ENCODE measurements at regions not wholly inside any gene's neighbourhood (a gene's known extent, or its start where the extent isn't known, plus 50 kb on each side); places are given as distances from the start of the nearest gene placed in this dataset.
"Not testable (repeated sequence)": the region's sequence is repeated elsewhere in the genome, so short reads cannot be mapped to it uniquely, and the experiment has no call there.

GRCh38 chr1:166616206-166616605, 223.1 kb upstream of the POGK start:
- DNase-seq (ENCODE audit: low spot score) = no peak

- DNase-seq (ENCODE audit: low spot score) = no peak
These were observed 212.6 kb upstream of the POGK start for GRCh38 chr1:166626711-166627110.

GRCh38 chr1:166627558-166627957, 211.7 kb upstream of the POGK start:
- DNase-seq (ENCODE audit: low spot score) = no peak

- no peak for DNase-seq (ENCODE audit: low spot score)
These were observed 211.0 kb upstream of the POGK start for GRCh38 chr1:166628259-166628658.

DNA sequence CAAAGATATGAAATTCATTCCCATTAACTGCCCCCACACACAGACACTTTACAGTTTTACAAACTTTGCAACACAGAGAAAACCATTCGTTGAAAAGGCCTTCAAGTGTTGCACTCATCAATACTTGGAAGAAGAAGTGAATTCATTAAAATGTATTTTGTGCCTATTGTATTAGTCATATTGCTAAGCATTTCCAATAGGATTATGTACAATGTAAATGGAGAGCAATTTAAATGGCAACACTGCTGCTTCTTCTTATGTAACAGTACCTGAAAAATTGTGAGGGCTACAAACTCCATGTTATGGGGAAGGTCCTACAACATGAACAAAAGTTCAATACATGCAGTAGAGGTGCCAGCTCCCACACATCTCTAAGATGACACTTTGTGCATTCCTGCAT, 209.3 kb upstream of the POGK start:
- DNase-seq (ENCODE audit: low spot score) = no peak

DNA sequence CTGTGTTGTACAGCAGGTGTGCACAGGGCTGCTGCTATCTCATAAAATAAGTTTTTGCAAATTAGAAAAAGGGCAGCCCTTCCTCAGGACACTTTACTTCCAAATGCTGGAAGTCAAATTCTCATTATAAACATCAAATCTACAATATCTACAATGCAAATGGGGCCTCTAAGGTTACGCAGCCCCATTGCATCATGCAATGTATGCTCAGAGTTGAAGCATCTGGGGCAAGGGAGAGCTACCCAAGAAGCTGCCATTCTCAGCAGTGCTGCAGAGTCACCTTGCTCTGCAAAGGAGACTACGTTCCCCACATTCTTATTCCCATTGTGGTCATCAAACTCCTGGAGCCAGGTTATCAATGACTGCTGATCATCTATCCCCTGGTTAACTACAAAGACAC, 208.9 kb upstream of the POGK start:
- no peak for DNase-seq (ENCODE audit: low spot score)

DNA sequence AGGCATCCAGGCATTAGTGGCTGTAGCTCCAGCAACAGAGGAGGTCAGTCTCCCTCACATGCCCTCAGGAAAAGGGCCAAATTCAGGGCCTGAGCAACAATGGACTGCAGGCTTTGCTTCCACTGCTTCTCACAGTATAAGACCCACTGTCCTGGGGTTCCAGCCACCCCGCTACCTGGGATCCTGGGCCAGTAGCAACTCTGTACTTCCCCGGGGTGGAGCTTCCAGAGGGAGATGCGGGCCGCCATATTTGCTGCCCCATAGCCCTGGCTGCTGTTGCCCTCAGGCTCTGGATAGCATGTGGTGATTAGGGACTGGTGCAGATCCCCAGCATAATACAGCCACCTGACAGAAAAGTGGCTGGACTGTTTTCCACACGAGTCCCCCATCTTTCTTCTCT, 201.1 kb upstream of the POGK start:
- DNase-seq (ENCODE audit: low spot score) = no peak

GRCh38 chr1:166657228-166657627, 182.0 kb upstream of the POGK start:
- DNase-seq (ENCODE audit: low spot score) = not testable (repeated sequence)

GRCh38 chr1:166666790-166667189, 172.5 kb upstream of the POGK start:
- not testable (repeated sequence) for DNase-seq (ENCODE audit: low spot score)

- not testable (repeated sequence) for DNase-seq (ENCODE audit: low spot score)
These were observed 171.7 kb upstream of the POGK start for GRCh38 chr1:166667600-166667999.

- no peak for DNase-seq (ENCODE audit: low spot score)
These were observed 167.6 kb upstream of the POGK start for GRCh38 chr1:166671627-166672026.

DNA sequence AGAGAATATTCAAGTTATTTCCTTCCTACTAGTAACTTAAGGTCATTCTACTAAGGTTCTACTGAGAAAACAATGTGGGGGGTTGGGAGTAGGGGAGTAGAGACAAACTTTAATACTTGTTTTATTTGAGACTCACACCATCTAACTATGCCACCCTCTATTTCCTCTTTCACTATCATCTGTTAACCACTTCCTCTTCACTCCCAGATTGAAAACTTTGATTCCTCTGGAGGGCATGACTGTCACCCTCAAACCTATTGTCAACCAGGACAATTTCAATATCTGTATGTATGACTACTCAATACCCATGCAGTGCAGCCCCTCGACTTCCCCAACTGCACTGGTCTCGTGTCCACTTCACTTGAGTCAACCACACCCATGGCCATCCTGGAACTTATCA, 165.6 kb upstream of the POGK start:
- DNase-seq (ENCODE audit: low spot score) = no peak

GRCh38 chr1:166675213-166675612, 164.1 kb upstream of the POGK start:
- no peak for DNase-seq (ENCODE audit: low spot score)

DNA sequence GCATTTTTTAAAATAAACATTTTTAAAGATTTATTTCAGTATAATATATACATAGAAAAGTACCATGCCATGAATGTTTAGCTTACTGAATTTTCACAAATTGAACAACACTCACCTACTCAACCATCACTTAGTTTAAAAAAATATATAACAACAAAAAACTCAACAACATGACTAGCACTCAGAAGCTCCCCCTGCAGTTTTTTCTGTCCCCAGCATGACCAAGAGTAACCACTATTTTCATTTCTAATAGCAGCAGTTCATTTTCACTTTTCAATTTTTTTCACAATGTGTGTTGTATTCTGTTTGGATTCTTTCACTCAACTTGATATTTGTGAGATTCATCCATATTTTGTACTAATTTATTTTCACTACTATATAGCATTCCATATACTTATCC, 162.3 kb upstream of the POGK start:
- no peak for DNase-seq (ENCODE audit: low spot score)

- DNase-seq (ENCODE audit: low spot score) = no peak
These were observed 159.9 kb upstream of the POGK start for GRCh38 chr1:166679369-166679768.

DNA sequence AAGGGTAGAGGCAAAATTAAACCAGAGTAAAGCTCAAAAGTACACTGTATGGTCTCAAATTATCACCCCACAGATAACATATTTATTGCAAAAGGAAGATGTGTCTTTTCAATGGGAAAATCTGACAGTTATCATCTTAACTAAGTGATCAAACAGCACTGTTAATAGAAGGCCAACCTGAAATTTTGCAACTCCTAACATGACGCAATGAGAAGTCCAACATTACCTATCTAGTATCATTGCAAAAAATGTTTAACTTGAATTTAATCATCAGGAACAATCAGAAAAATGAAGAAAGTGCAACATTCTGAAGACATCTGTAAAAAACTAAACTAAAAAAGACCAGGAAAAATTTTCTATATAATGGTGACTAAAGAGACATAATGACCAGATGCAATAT, 156.7 kb upstream of the POGK start:
- DNase-seq (ENCODE audit: low spot score) = no peak

DNA sequence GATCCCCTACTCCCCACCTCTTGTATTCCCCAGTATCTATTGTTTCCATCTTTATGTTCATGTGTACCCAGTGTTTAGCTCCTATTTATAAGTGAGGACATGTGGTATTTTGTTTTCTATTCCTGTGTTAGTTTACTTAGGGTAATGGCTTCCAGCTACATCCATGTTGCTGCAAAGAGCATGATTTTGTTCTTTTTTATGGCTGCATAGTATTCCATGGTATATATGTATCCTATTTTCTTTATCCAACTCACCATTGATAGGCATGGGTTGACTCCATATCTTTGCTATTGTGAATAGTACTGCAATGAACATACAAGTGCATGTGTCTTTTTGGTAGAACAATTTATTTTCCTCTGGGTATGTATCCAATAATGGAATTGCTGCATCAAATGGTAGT, 154.6 kb upstream of the POGK start:
- not testable (repeated sequence) for DNase-seq (ENCODE audit: low spot score)

DNA sequence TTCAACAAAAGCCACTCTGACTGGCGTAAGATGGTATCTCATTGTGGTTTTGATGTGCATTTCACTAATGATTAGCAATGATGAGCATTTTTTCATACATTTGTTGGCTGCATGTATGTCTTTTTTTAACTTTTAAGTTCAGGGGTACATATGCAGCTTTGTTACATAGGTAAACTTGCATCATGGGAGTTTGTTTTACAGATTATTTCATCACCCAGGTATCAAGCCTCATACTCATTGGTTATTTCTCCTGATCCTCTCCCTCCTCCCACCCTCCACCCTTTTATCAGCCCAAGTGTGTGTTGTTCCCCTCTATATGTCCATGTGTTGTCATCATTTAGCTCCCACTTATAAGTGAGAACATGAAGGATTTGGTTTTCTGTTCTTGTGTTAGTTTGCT, 154.1 kb upstream of the POGK start:
- no peak for DNase-seq (ENCODE audit: low spot score)

DNA sequence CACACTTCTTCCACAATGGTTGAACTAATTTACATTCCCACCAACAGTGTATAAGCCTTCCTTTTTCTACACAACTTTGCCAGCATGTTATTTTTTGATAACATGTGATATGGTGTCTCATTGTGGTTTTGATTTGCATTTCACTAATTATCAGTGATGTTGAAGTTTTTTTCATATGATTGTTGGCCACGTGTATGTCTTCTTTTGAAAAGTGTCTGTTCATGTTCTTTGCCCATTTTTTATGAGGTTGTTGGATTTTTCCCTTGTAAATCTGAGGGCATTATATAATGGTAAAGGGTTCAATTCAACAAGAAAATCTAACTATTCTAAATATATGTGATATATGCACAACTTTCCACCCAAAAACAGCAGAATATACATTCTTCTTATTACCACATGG, 153.4 kb upstream of the POGK start:
- not testable (repeated sequence) for DNase-seq (ENCODE audit: low spot score)

- not testable (repeated sequence) for DNase-seq (ENCODE audit: low spot score)
These were observed 148.7 kb upstream of the POGK start for GRCh38 chr1:166690596-166690995.

GRCh38 chr1:166691476-166691875, 147.8 kb upstream of the POGK start:
- DNase-seq (ENCODE audit: low spot score) = no peak

DNA sequence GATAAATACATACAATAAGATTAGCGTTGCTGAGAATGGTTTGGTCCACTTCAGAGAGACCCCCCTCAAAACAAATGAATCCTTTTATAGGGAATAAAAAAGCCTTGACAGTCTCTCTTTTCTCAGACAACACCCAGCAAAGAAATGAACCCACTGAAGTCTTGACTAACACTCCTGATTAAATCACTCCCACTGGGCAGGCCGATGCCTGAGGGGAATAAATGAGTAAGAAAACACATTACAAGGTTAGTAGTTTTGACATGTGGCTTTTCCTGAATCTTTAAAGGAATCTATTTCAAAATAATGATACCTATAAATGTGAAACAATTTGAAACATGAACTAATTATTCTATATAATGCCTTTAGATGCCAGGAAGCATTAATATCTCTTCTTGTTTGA, 146.9 kb upstream of the POGK start:
- no peak for DNase-seq (ENCODE audit: low spot score)

GRCh38 chr1:166693158-166693557, 146.1 kb upstream of the POGK start:
- DNase-seq (ENCODE audit: low spot score) = no peak

GRCh38 chr1:166693673-166694297, 145.5 kb upstream of the POGK start:
- no peak for DNase-seq (ENCODE audit: low spot score)

Data from umbilical cord (tissue), 1 donor.